ENCODE measurements at regions not wholly inside any gene's neighbourhood (a gene's known extent, or its start where the extent isn't known, plus 50 kb on each side); places are given as distances from the start of the nearest gene placed in this dataset.

- WGBS, 2 donors (ENCODE audit: low coverage in 1 of 2): 67 to 81% methylated on average over 2 of the region's 2 CpGs
- intact Hi-C loops (cut with DNase I; ENCODE audit: low total_unique reads): no loop called here
- no peaks in the 10 kb centered on the region for H3K27me3 ChIP-seq
- DNase-seq: no peak
- TF ChIP-seq EP300 (IDR thresholded peaks at IDR 0.05; ENCODE audit: low read depth) (no peak), CTCF (IDR thresholded peaks at IDR 0.05) (no peak), POLR2A (IDR thresholded peaks at IDR 0.05) (no peak), POLR2AphosphoS5 (IDR thresholded peaks at IDR 0.05) (no peak)
- in situ Hi-C loops (cut with MboI; ENCODE audit: low pct_ligation_motif_present in 1 of 4, low pct_unique_long_range_greater_than_20kb in 1 of 4, low sequenced_read_pairs in 3 of 4): no loop called here
- no peaks in the 10 kb centered on the region for H3K36me3 ChIP-seq
- H3K9me3 ChIP-seq: no peaks in the 10 kb centered on the region
- H3K4me3 ChIP-seq: no peak overlapping the region
- no peaks in the 10 kb centered on the region for H3K4me1 ChIP-seq
- no peak overlapping the region for H3K27ac ChIP-seq
These were observed 1177.9 kb downstream of the GRIK2 start for GRCh38 chr6:102571236-102571908.

GRCh38 chr6:102562713-102563112, 1169.2 kb downstream of the GRIK2 start:
- no peaks in the 10 kb centered on the region for H3K4me1 ChIP-seq
- no peaks in the 10 kb centered on the region for H3K27me3 ChIP-seq
- no peak overlapping the region for H3K4me3 ChIP-seq
- in situ Hi-C loops (cut with MboI; ENCODE audit: low pct_ligation_motif_present in 1 of 4, low pct_unique_long_range_greater_than_20kb in 1 of 4, low sequenced_read_pairs in 3 of 4) (no loop called here), intact Hi-C loops (cut with DNase I; ENCODE audit: low total_unique reads) (no loop called here)
- H3K27ac ChIP-seq: no peak overlapping the region
- no peaks in the 10 kb centered on the region for H3K9me3 ChIP-seq
- H3K36me3 ChIP-seq: no peaks in the 10 kb centered on the region
- TF ChIP-seq EP300 (IDR thresholded peaks at IDR 0.05; ENCODE audit: low read depth) (no peak), CTCF (IDR thresholded peaks at IDR 0.05) (no peak), POLR2AphosphoS5 (IDR thresholded peaks at IDR 0.05) (no peak), POLR2A (IDR thresholded peaks at IDR 0.05) (no peak)
- DNase-seq: no peak
- WGBS, 2 donors (ENCODE audit: low coverage in 1 of 2): 67 to 71% methylated on average over 1 of the region's 1 CpG

GRCh38 chr6:102553214-102553613, 1159.7 kb downstream of the GRIK2 start:
- Histone ChIP-seq H3K36me3 (no peaks in the 10 kb centered on the region), H3K27ac (no peak overlapping the region), H3K4me1 (no peaks in the 10 kb centered on the region), H3K9me3 (no peaks in the 10 kb centered on the region), H3K27me3 (no peaks in the 10 kb centered on the region), H3K4me3 (no peak overlapping the region)
- intact Hi-C loops (cut with DNase I; ENCODE audit: low total_unique reads) (no loop called here), in situ Hi-C loops (cut with MboI; ENCODE audit: low pct_ligation_motif_present in 1 of 4, low pct_unique_long_range_greater_than_20kb in 1 of 4, low sequenced_read_pairs in 3 of 4) (no loop called here)
- no peak for DNase-seq
- TF ChIP-seq EP300 (IDR thresholded peaks at IDR 0.05; ENCODE audit: low read depth): no peak
- TF ChIP-seq POLR2AphosphoS5 (IDR thresholded peaks at IDR 0.05): no peak
- no peak for TF ChIP-seq POLR2A (IDR thresholded peaks at IDR 0.05)
- no peak for TF ChIP-seq CTCF (IDR thresholded peaks at IDR 0.05)

GRCh38 chr6:102549221-102549874, 1155.8 kb downstream of the GRIK2 start:
- H3K27ac ChIP-seq: no peak overlapping the region
- H3K4me3 ChIP-seq: no peak overlapping the region
- 55 to 63% methylated on average over 6 of the region's 6 CpGs for WGBS, 2 donors (ENCODE audit: low coverage in 1 of 2)
- in situ Hi-C loops (cut with MboI; ENCODE audit: low pct_ligation_motif_present in 1 of 4, low pct_unique_long_range_greater_than_20kb in 1 of 4, low sequenced_read_pairs in 3 of 4): no loop called here
- intact Hi-C loops (cut with DNase I; ENCODE audit: low total_unique reads): no loop called here
- no peaks in the 10 kb centered on the region for H3K4me1 ChIP-seq
- no peaks in the 10 kb centered on the region for H3K9me3 ChIP-seq
- H3K27me3 ChIP-seq: no peaks in the 10 kb centered on the region
- TF ChIP-seq POLR2AphosphoS5 (IDR thresholded peaks at IDR 0.05): no peak
- TF ChIP-seq EP300 (IDR thresholded peaks at IDR 0.05; ENCODE audit: low read depth): no peak
- TF ChIP-seq POLR2A (IDR thresholded peaks at IDR 0.05): no peak
- no peak for TF ChIP-seq CTCF (IDR thresholded peaks at IDR 0.05)
- DNase-seq: no peak
- no peaks in the 10 kb centered on the region for H3K36me3 ChIP-seq
